PC-9 (cell line): ENCODE measurements at regions not wholly inside any gene's neighbourhood (a gene's known extent, or its start where the extent isn't known, plus 50 kb on each side); places are given as distances from the start of the nearest gene placed in this dataset.

Experiments used
- CTCF ChIP-seq: fragments of 200-600 bp; sonication (generic); conservative IDR thresholded peaks from 2 replicates; pipeline ENCODE4 v1.6.1; 2017; ENCODE audit warnings: mixed run types, antibody characterized with exemption, mild to moderate bottlenecking, moderate library complexity
- EZH2 ChIP-seq: fragments of 200-600 bp; sonication (generic); IDR thresholded peaks from 2 replicates; pipeline ENCODE4 v1.8.0; 2017; ENCODE audit warnings: antibody characterized with exemption, low read depth

DNA sequence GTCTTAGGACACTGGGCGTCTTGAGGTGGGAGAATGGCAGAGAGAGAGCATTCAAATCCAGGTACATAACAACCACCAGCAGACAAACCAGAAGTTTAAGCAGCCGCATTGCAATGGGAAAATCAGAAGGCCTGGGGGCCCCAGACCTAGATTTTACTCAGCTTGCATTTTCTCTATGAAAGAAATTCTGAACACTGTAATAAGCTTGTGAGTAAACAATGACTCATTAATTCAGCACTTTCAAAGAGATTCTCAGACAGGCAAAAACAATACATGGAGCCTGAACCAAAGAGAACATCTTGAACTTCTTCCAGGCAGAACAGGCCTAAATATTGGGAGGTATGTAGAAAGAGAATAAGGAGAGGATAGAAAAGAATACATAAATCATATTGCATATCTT is 69.8 kb upstream of the IFNG-AS1 start:
- TF ChIP-seq CTCF = no peak
- TF ChIP-seq EZH2 = no peak
